Kidney (tissue), 13 donors: ENCODE measurements at regions not wholly inside any gene's neighbourhood (a gene's known extent, or its start where the extent isn't known, plus 50 kb on each side); places are given as distances from the start of the nearest gene placed in this dataset.

Source experiments
- DNase-seq, 5 donors: peaks; one replicate each; pipeline ENCODE4 v3.0.0-alpha.2; 2013 to 2020
- FAIRE-seq: peaks from 2 replicates; lab custom pipeline; 2012; peaks lifted over from hg19 to GRCh38; lab: Jason Lieb, UNC
- H3K27ac ChIP-seq, 2 donors: one replicate each; pipeline ENCODE4 v1.7.0; 2013; ENCODE audit warnings: low read depth in 2 of 2, low read length in 2 of 2, inconsistent platforms in 1 of 2
- H3K27me3 ChIP-seq: one replicate; pipeline ENCODE4 v1.7.1; 2013; ENCODE audit warnings: low read length, inconsistent platforms; ENCODE audit not compliant: control insufficient read depth, insufficient read depth
- H3K36me3 ChIP-seq, 3 donors: one replicate each; pipeline versions ENCODE4 v1.7.0 to v1.7.1; 2013; ENCODE audit warnings: low read length in 3 of 3, control low read depth in 1 of 3, inconsistent platforms in 1 of 3; ENCODE audit not compliant: insufficient read depth in 3 of 3, control insufficient read depth in 2 of 3
- H3K4me1 ChIP-seq, 3 donors: one replicate each; pipeline versions ENCODE4 v1.7.0 to v1.7.1; 2013; ENCODE audit warnings: low read length in 3 of 3, inconsistent platforms in 1 of 3, low read depth in 1 of 3; ENCODE audit not compliant: control insufficient read depth in 2 of 3, insufficient read depth in 2 of 3
- H3K4me3 ChIP-seq, 3 donors: one replicate each; pipeline versions ENCODE4 v1.7.0 to v1.8.1; 2013; ENCODE audit warnings: low read length in 3 of 3, control low read depth in 1 of 3, inconsistent platforms in 1 of 3
- H3K9ac ChIP-seq, 3 donors: one replicate each; pipeline versions ENCODE4 v1.7.0 to v1.7.1; 2013; ENCODE audit warnings: low read length in 3 of 3, control low read depth in 1 of 3, inconsistent platforms in 1 of 3
- H3K9me3 ChIP-seq, 3 donors: one replicate each; pipeline versions ENCODE4 v1.7.0 to v1.7.1; 2013; ENCODE audit warnings: low read length in 3 of 3, control low read depth in 1 of 3, inconsistent platforms in 1 of 3; ENCODE audit not compliant: control insufficient read depth in 2 of 3, insufficient read depth in 1 of 3
- CTCF ChIP-seq: IDR thresholded peaks from 3 replicates; pipeline ENCODE4 v1.5.1; 2012; ENCODE audit warnings: mild to moderate bottlenecking, moderate library complexity, borderline replicate concordance; ENCODE audit not compliant: insufficient read depth; ENCODE audit errors: extremely low read depth
- intact Hi-C: fragments of 100-400 bp; cut with DNase I; formaldehyde crosslinking; loops from one replicate; pipeline ENCODE4 v1.11.1; 2022
- donor health status: control.
- donor health status: control.
- donor health status: control.
- donor health status: control.
- donor health status: control.
- donor health status: DM: yes; HTN: yes; CAD: no.
- donor health status: Normal renal cell carcinoma (clear cell type).

- peaks cover 2% of the 10 kb centered on the region for H3K27me3 ChIP-seq
- DNase-seq (no peak), FAIRE-seq (no peak)
- H3K9me3 ChIP-seq: no peaks in the 10 kb centered on the region
- H3K36me3 ChIP-seq: no peaks in the 10 kb centered on the region
- H3K4me1 ChIP-seq: no peaks in the 10 kb centered on the region
- H3K9ac ChIP-seq: no peak overlapping the region
- no peak overlapping the region for H3K4me3 ChIP-seq
- TF ChIP-seq CTCF: no peak
- no peak overlapping the region for H3K27ac ChIP-seq
- intact Hi-C loops: no loop called here
Measured at GRCh38 chr10:26621243-26621888, 76.1 kb upstream of the PDSS1 start.

- H3K36me3 ChIP-seq: no peaks in the 10 kb centered on the region
- no peak for TF ChIP-seq CTCF
- H3K4me1 ChIP-seq: no peaks in the 10 kb centered on the region
- H3K27me3 ChIP-seq: peaks cover 2% of the 10 kb centered on the region
- H3K4me3 ChIP-seq: peak overlapping the region in 1 of 3 donors; percentile 19
- no peak overlapping the region for H3K9ac ChIP-seq
- peak in 4 of 5 donors; percentile 44 to 55 (median 52) for DNase-seq
- intact Hi-C loops: no loop called here
- H3K9me3 ChIP-seq: no peaks in the 10 kb centered on the region
- FAIRE-seq: no peak
- H3K27ac ChIP-seq: no peak overlapping the region
Measured at GRCh38 chr10:26621889-26622711, 75.4 kb upstream of the PDSS1 start.

- H3K36me3 ChIP-seq: no peaks in the 10 kb centered on the region
- no peak overlapping the region for H3K4me3 ChIP-seq
- H3K9me3 ChIP-seq: no peaks in the 10 kb centered on the region
- no peak for TF ChIP-seq CTCF
- H3K9ac ChIP-seq: no peak overlapping the region
- no peaks in the 10 kb centered on the region for H3K4me1 ChIP-seq
- intact Hi-C loops: no loop called here
- DNase-seq: no peak
- H3K27me3 ChIP-seq: peaks cover 2% of the 10 kb centered on the region
- FAIRE-seq: no peak
- no peak overlapping the region for H3K27ac ChIP-seq
Measured at GRCh38 chr10:26622891-26623290, 74.6 kb upstream of the PDSS1 start.
